Stomach (tissue), 4 donors: ENCODE measurements at regions not wholly inside any gene's neighbourhood (a gene's known extent, or its start where the extent isn't known, plus 50 kb on each side); places are given as distances from the start of the nearest gene placed in this dataset.

Experiments
- POLR2A ChIP-seq, 4 donors: fragments of 450-650 bp; IDR thresholded peaks; one replicate each; pipeline ENCODE4 v1.6.1; 2016; ENCODE audit warnings: antibody characterized with exemption in 4 of 4, control low read depth in 2 of 4, mild to moderate bottlenecking in 1 of 4, moderate library complexity in 1 of 4
- POLR2AphosphoS5 ChIP-seq, 3 donors: sonication (generic); formaldehyde crosslinking; IDR thresholded peaks; one replicate each; pipeline ENCODE4 v1.6.1; 2016; ENCODE audit warnings: antibody characterized with exemption in 3 of 3
- TF ChIP-seq, protein P1 (sequence below), 7 experiments: fragments of 450-650 bp in 4 of 7; fragments of 200-600 bp in 3 of 7; sonication (generic) in 3 of 7; IDR thresholded peaks; one replicate each; pipeline ENCODE4 v1.5.1; 2016 to 2019; ENCODE audit warnings: antibody characterized with exemption in 7 of 7, control low read depth in 2 of 7, mild to moderate bottlenecking in 1 of 7

DNA sequence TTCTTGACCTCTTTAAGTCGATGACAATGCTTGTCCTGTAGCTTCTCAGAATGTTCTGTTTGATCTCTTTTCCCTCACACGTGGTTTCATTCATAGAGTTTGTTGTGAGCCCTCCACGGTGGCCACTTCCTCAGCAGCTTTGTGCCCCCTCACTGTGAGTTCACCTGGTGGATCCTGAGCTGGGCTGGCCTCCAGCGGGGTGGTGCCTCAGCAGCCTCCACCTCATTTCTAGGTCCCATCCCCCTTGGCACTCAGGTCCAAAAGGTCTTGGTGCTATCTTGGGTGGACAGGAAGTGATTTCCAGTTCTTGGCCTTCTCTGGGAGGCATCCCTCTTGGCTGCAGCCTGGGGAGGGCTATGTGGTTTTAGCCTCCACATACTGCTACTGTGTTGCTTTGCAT, 203.2 kb upstream of the WSCD1 start:
- TF ChIP-seq, protein P1, sequence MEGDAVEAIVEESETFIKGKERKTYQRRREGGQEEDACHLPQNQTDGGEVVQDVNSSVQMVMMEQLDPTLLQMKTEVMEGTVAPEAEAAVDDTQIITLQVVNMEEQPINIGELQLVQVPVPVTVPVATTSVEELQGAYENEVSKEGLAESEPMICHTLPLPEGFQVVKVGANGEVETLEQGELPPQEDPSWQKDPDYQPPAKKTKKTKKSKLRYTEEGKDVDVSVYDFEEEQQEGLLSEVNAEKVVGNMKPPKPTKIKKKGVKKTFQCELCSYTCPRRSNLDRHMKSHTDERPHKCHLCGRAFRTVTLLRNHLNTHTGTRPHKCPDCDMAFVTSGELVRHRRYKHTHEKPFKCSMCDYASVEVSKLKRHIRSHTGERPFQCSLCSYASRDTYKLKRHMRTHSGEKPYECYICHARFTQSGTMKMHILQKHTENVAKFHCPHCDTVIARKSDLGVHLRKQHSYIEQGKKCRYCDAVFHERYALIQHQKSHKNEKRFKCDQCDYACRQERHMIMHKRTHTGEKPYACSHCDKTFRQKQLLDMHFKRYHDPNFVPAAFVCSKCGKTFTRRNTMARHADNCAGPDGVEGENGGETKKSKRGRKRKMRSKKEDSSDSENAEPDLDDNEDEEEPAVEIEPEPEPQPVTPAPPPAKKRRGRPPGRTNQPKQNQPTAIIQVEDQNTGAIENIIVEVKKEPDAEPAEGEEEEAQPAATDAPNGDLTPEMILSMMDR (IDR thresholded peaks at IDR 0.05) = no peak
- TF ChIP-seq POLR2A (IDR thresholded peaks at IDR 0.05) (no peak), POLR2AphosphoS5 (IDR thresholded peaks at IDR 0.05) (no peak)
